ENCODE measurements at regions not wholly inside any gene's neighbourhood (a gene's known extent, or its start where the extent isn't known, plus 50 kb on each side); places are given as distances from the start of the nearest gene placed in this dataset.

GRCh38 chr15:100759698-100760356 is 119.8 kb upstream of the ALDH1A3 start:
- no peak for TF ChIP-seq CTCF (IDR thresholded peaks at IDR 0.05)
- no peak for TF ChIP-seq EP300 (IDR thresholded peaks at IDR 0.05)
- TF ChIP-seq POLR2A (IDR thresholded peaks at IDR 0.05): no peak

Data from ovary (tissue), 3 donors.